Kidney glomerular epithelial cell (primary cell): ENCODE measurements at regions not wholly inside any gene's neighbourhood (a gene's known extent, or its start where the extent isn't known, plus 50 kb on each side); places are given as distances from the start of the nearest gene placed in this dataset.
A peak's percentile ranks its signal among the peaks of the same experiment; 100 is the strongest.
"Not testable (repeated sequence)": the region's sequence is repeated elsewhere in the genome, so short reads cannot be mapped to it uniquely, and the experiment has no call there.

ENCODE experiments used
- DNase-seq: peaks from one replicate; lab custom pipeline; 2025; lab: John Stamatoyannopoulos, UW

DNA sequence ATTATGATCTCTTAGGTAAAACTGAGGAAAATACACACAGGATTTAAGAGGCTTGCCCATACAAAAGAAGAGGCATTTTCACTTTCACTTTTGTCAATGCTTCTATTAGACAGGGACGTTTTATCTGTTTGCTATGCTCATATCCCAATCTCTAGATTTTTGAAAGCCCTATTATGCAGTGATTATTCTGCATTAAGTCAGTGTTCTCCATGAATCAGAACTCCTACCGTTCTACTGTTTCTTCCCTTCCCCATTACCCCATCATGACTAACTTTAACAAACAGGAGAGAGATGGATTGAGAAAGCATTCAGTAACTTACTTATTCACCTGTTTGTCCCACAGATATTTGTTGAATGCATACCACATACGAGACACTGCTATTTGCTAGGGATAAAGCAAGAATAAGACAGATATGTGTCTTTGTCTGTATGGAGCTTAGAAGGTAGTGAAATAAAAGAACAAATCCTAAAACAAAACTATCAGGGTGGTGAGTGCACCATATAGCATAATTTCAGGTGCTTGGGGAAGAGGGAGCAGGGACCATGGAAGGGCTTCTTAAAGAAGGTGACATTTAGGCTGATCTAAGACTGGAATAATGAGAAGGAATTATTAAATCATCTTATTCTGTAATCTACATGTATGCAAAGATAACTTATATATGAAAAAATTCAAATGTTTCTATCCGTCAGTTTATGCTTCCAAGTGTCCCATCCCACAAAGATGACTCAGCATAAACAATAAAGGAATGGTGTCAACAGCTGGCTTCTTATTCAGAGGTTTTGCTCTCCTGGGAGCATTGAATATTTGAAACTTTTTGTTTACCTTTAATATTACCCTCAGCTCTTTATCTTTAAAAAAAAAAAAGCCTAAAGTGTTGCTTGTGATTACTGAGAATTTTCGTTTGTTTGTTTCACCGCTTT is 328.1 kb downstream of the HINT1 start:
- DNase-seq, result no peak

DNA sequence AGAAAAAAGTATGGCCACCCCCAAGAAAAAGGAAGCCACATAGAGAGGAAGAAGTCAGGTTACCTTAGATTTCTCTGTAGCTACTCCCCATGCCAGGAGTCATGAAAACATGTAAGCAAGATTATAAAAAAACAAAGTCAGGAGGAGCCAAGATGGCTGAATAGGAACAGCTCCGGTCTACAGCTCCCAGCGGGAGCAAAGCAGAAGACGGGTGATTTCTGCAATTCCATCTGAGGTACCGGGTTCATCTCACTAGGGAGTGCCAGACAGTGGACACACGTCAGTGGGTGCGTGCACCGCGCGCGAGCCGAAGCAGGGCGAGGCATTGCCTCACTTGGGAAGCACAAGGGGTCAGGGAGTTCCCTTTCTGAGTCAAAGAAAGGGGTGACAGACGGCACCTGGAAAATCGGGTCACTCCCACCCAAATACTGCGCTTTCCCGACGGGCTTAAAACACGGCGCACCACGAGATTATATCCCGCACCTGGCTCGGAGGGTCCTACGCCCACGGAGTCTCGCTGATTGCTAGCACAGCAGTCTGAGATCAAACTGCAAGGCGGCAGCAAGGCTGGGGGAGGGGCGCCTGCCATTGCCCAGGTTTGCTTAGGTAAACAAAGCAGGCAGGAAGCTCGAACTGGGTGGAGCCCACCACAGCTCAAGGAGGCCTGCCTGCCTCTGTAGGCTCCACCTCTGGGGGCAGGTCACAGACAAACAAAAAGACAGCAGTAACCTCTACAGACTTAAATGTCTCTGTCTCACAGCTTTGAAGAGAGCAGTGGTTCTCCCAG is 347.3 kb downstream of the HINT1 start:
- not testable (repeated sequence) for DNase-seq

GRCh38 chr5:130815246-130815645 is 349.8 kb downstream of the HINT1 start:
- DNase-seq, result no peak

GRCh38 chr5:130808691-130809090 is 356.4 kb downstream of the HINT1 start:
- no peak for DNase-seq

DNA sequence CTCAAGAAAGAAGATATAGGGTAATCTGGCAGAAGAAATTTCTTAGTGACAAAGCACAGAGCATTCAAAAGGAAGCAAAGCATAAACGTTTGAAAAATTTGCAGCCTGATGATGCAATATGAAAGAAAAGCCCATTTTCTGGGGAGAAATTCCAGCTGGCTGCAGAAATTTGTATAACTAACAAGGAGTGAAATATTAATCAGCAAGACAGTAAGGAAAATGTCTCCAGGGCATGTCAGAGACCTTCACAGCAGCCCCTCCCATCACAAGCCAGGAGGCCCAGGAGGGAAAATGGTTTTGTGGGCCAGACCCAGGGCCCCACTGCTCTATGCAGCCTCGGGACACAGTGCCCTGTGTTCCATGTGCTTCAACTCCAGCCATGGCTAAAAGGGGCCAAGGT is 359.4 kb downstream of the HINT1 start:
- no peak for DNase-seq

DNA sequence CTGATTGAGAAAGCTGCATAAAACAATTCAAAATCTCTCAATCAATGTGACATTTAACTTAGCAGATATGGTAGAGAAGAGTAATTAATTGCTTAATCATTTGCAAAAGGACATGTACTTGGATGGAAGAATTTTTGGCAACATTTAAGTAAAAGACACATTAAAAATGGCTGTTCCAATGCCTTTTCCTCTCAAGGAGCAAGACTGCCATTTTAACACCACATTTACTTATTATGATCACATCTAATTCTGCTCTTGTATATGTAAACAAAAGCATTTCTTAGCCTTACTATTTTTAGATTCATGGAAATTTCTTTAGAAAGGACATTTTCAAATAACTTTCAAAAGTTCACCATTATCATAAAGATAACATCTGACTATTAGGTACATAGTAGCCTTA is 360.0 kb downstream of the HINT1 start:
- no peak for DNase-seq

DNA sequence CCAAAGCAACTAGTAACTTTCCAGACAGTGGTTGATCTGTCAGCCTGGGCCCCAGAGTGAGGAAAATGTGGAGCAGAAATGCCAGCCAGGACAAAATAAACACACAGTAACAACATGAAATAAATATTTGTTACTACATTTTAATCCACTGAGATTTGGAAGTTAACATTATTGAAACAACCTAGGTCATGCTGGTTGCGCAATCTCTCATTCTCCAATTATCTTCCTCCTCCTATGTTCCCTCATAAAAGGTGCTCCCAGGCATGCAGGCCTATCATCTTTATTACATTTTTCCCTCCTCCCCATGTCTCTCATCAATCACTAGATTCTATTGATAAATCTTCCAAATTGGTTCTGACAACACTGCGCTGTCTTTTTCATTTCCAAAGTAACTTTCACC is 363.1 kb downstream of the HINT1 start:
- no peak for DNase-seq

DNA sequence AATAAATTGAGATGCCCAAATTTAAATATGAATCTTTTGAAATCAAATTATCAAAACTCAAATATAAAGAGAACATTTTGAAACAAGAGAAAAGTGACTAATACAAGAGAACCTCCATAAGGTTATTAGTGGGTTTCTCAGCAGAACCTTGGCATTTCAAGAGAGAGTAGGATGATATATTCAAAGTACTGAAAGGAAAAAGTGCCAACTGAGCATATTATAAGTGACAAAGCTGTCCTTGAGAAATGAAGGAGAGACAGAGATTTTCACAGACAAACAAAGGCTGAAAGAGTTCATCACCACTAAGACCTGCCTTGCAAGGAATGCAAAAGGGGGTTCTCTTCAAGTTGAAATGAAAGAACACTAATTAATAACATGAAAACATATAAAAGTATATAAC is 366.0 kb downstream of the HINT1 start:
- DNase-seq, result no peak

DNA sequence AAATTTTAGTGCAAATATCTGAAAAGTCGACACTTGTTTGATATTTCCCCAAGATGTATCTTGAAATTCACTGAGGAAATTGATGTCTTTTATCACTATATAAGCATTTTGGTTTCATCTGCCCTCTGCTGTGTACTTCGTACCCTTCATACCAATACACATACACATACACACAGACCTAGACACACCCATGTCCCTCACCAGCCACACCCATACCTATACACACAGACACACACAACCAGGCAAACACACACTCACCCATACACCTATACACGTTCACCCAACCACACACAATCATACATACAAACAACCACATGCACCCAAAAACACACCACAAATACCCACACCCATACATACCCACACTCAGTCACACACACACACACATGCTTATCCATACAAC is 367.8 kb downstream of the HINT1 start:
- no peak for DNase-seq

DNA sequence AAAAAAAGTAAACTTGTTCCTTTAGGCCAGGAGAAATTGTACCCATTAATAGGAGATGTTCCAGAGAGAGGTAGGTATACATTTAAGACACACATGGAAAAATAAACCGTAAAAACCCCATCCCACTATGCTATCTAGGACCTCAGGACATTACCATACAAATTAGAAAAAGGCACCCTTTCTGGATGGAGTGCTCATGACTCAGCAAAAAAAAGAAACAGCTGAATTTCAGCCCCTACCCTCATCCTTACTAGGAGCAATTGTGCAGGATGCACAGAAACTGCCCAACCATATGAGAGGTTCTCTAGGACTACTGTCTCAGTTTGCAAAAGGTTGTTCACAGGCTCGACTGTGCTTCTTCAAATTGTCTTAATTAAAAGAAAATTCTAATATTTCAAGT is 368.2 kb downstream of the HINT1 start:
- DNase-seq, result no peak

- no peak for DNase-seq
Observed at GRCh38 chr5:130796032-130796431, 369.0 kb downstream of the HINT1 start.

DNA sequence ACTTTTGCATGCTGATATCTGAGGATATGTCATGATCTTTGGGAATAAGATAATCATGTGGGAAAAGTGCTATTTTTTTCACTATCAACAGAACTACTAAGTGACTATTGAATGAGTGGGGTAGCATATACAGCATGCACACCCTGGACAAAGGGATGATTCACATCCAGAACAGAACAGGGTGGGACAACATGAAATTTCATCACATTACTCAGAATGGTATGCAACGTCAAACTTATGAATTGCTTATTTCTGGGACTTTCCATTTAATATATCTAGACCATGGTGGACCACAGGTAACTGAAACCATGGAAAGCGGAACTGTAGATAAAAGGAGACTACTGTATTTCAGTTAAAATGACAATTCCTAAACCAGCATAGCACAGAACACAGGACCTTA is 370.0 kb downstream of the HINT1 start:
- DNase-seq, result no peak

DNA sequence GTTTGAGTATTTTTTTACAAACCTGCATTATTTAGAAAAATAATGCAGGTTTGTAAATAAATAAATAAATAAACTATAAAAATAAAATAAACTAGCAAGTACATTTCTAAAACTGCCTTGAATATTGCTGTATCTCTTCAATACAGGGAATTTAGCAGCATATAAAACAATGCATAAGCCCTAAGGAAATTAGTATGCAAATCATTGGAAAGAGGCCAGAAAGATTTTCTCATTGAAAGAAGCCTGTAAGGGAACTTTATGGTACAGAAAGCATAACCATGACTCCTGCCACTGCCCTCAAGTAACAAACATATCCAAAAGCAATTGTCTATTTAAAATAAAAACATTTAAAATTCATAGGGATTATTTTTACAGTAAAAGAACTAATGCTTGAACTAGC is 387.3 kb downstream of the HINT1 start:
- no peak for DNase-seq

DNA sequence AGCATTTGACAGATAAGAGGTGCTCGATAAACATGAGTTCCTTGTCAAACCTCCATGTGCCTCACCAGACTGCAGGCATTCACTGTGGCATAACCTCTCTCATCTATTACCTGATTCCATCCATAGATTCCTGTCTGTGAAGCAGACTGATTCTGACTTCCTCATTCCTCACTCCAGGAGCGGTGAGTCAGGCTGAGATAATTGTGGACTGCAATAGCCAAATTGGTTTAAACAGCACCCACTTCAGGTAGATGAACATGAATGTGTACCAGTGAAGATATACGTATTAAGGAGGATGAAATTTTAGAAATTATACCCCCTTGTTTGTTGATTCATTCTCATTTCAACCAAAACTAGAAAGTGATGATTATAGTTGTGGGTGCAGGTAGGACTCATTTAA is 391.2 kb downstream of the HINT1 start:
- DNase-seq, result peak; percentile 49

- no peak for DNase-seq
Observed at GRCh38 chr5:130762031-130762430, 403.0 kb downstream of the HINT1 start.

DNA sequence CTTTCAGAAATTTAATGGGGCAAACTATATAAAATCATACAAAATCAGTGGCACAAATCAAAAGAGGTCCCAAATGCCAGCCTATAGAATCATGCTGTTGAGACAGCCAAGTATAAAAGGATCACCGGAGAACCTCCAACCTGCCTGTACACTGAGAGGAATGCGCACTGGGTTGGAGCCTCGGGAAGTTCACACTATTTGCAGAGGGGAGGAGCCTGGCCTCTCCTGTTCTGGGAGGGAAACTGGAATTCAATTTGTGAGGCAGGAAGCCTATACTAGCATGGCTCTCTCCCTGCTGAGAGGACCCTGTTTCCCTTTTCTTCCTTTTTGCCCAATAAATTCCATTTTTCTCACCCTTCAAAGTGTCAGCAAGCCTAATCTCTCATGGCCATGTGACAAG is 406.0 kb downstream of the HINT1 start:
- no peak for DNase-seq

GRCh38 chr5:130747556-130747955 is 417.5 kb downstream of the HINT1 start:
- DNase-seq, result no peak

GRCh38 chr5:130746641-130747040 is 418.4 kb downstream of the HINT1 start:
- DNase-seq, result not testable (repeated sequence)

DNA sequence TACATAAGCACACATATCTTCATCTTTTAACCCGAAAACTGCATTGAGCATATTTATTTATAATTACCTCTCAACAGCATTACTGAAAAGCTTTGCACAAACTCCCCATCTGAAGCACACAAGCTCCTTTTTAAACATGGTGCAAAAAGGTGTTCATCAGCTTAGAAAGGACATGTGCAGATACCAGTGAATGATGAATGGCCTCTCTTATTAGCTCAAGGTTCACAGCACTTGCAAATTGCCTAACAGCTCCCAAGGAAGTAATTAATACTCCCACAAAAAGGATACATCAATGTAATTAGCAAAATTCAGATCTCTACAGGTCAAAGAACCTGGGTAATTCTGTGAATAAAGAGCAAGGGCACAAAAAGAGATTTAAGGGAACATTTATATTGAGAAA is 422.0 kb downstream of the HINT1 start:
- no peak for DNase-seq

GRCh38 chr5:130740047-130740569 is 424.9 kb downstream of the HINT1 start:
- DNase-seq, result no peak

DNA sequence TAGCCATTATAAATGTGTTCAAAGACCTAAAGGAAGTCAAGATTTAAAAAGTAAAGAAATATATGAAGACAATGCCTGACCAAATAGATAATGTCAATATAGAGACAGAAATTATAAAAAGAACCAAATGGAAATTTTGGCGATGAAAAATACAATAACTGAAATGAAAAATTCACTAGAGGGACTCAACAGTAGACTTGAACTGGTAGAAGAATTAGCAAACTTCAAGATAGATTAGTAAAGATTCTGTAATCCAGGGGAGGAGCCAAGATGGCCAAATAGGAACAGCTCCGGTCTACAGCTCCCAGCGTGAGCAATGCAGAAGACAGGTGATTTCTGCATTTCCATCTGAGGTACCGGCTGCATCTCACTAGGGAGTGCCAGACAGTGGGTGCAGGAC is 433.2 kb downstream of the HINT1 start:
- DNase-seq, result no peak

DNA sequence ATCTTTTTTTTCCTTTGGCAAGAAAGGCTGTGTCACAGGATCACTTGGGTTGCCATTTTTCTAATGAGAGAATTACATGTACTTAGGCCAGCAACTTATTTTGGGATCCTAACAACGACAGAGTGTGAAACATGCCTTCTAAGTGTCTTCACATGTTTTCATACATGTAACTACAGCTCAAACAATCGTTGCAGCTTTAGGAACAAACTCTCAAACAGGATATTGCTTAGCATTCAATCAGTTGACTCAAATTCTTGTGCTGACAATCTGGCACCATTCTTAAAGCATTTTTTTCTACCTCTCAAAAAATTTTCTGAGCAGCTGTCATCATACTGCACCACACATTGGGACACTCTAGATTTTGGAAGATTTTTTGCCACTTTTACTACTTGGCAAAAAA is 435.5 kb downstream of the HINT1 start:
- no peak for DNase-seq

DNA sequence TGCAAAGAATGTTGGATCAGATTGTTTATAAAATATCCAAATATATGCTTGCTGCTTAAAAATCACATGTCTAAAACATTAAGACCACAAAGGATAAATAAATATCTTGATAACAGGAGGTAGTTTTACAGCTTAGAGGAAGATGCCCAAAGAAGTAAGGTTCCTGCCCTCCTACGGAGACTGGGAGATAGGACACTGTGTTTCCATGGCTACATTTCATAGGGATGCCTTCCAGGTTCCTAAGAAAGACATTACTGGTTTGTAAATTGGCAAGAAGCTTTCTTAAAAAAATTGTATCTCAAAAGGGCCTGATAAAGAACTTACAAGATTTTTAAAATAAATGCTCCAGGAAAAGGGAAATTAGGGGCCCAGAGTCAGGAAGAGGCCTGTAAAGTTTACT is 437.2 kb downstream of the HINT1 start:
- no peak for DNase-seq
